Kidney (tissue), 13 donors: ENCODE measurements at regions not wholly inside any gene's neighbourhood (a gene's known extent, or its start where the extent isn't known, plus 50 kb on each side); places are given as distances from the start of the nearest gene placed in this dataset. TPM values are rescaled to one million over a fixed set of nuclear protein-coding genes. Genes with fewer than 3 reads are reported as not detected.

ENCODE experiments used
- DNase-seq, 5 donors: peaks; one replicate each; pipeline ENCODE4 v3.0.0-alpha.2; 2013 to 2020
- FAIRE-seq: peaks from 2 replicates; lab custom pipeline; 2012; peaks lifted over from hg19 to GRCh38; lab: Jason Lieb, UNC
- H3K27ac ChIP-seq, 2 donors: one replicate each; pipeline ENCODE4 v1.7.0; 2013; ENCODE audit warnings: low read depth in 2 of 2, low read length in 2 of 2, inconsistent platforms in 1 of 2
- H3K27me3 ChIP-seq: one replicate; pipeline ENCODE4 v1.7.1; 2013; ENCODE audit warnings: low read length, inconsistent platforms; ENCODE audit not compliant: control insufficient read depth, insufficient read depth
- H3K36me3 ChIP-seq, 3 donors: one replicate each; pipeline versions ENCODE4 v1.7.0 to v1.7.1; 2013; ENCODE audit warnings: low read length in 3 of 3, control low read depth in 1 of 3, inconsistent platforms in 1 of 3; ENCODE audit not compliant: insufficient read depth in 3 of 3, control insufficient read depth in 2 of 3
- H3K4me1 ChIP-seq, 3 donors: one replicate each; pipeline versions ENCODE4 v1.7.0 to v1.7.1; 2013; ENCODE audit warnings: low read length in 3 of 3, inconsistent platforms in 1 of 3, low read depth in 1 of 3; ENCODE audit not compliant: control insufficient read depth in 2 of 3, insufficient read depth in 2 of 3
- H3K4me3 ChIP-seq, 3 donors: one replicate each; pipeline versions ENCODE4 v1.7.0 to v1.8.1; 2013; ENCODE audit warnings: low read length in 3 of 3, control low read depth in 1 of 3, inconsistent platforms in 1 of 3
- H3K9ac ChIP-seq, 3 donors: one replicate each; pipeline versions ENCODE4 v1.7.0 to v1.7.1; 2013; ENCODE audit warnings: low read length in 3 of 3, control low read depth in 1 of 3, inconsistent platforms in 1 of 3
- H3K9me3 ChIP-seq, 3 donors: one replicate each; pipeline versions ENCODE4 v1.7.0 to v1.7.1; 2013; ENCODE audit warnings: low read length in 3 of 3, control low read depth in 1 of 3, inconsistent platforms in 1 of 3; ENCODE audit not compliant: control insufficient read depth in 2 of 3, insufficient read depth in 1 of 3
- CTCF ChIP-seq: IDR thresholded peaks from 3 replicates; pipeline ENCODE4 v1.5.1; 2012; ENCODE audit warnings: mild to moderate bottlenecking, moderate library complexity, borderline replicate concordance; ENCODE audit not compliant: insufficient read depth; ENCODE audit errors: extremely low read depth
- intact Hi-C: fragments of 100-400 bp; cut with DNase I; formaldehyde crosslinking; loops from one replicate; pipeline ENCODE4 v1.11.1; 2022
- microRNA-seq: library from miRNA; unstranded; fragments of <30 nt; microRNA quantifications from one replicate; pipeline ENCODE4 v1.2.0, GENCODE V29; 2020
- donor health status: control.
- donor health status: control.
- donor health status: control.
- donor health status: control.
- donor health status: control.
- donor health status: DM: yes; HTN: yes; CAD: no.
- donor health status: Normal renal cell carcinoma (clear cell type).

- peak in 1 of 5 donors; percentile 5 for DNase-seq
- no peaks in the 10 kb centered on the region for H3K4me1 ChIP-seq
- no peak overlapping the region for H3K9ac ChIP-seq
- no peak for TF ChIP-seq CTCF
- no peak overlapping the region for H3K27ac ChIP-seq
- FAIRE-seq = no peak
- H3K27me3 ChIP-seq = no peaks in the 10 kb centered on the region
- no peaks in the 10 kb centered on the region for H3K36me3 ChIP-seq
- intact Hi-C loops = no loop called here
- no peak overlapping the region for H3K4me3 ChIP-seq
- no peaks in the 10 kb centered on the region for H3K9me3 ChIP-seq
Observed at GRCh38 chrX:108833993-108834392, 97.6 kb upstream of the IRS4 start.

GRCh38 chrX:108811891-108812290 lies 75.5 kb upstream of the IRS4 start:
- TF ChIP-seq CTCF = no peak
- no peaks in the 10 kb centered on the region for H3K36me3 ChIP-seq
- no peak overlapping the region for H3K9ac ChIP-seq
- no peak for FAIRE-seq
- no peaks in the 10 kb centered on the region for H3K4me1 ChIP-seq
- H3K4me3 ChIP-seq = no peak overlapping the region
- no peak overlapping the region for H3K27ac ChIP-seq
- H3K9me3 ChIP-seq = no peaks in the 10 kb centered on the region
- no peaks in the 10 kb centered on the region for H3K27me3 ChIP-seq
- intact Hi-C loops = no loop called here
- DNase-seq = no peak

GRCh38 chrX:108795240-108795639 lies 58.9 kb upstream of the IRS4 start:
- Histone ChIP-seq H3K36me3 (no peaks in the 10 kb centered on the region), H3K27ac (no peak overlapping the region), H3K4me1 (no peaks in the 10 kb centered on the region), H3K9ac (no peak overlapping the region), H3K9me3 (no peaks in the 10 kb centered on the region), H3K4me3 (no peak overlapping the region), H3K27me3 (no peaks in the 10 kb centered on the region)
- no peak for TF ChIP-seq CTCF
- DNase-seq (no peak), FAIRE-seq (no peak)
- intact Hi-C loops = no loop called here

Small RNA genes in the stretch of these regions (microRNA-seq; reads per million reads assigned to microRNA genes)
- not detected for gene MIR6087
